Activated CD4-positive, alpha-beta T cell treated with anti-CD3 and anti-CD28 coated beads for 48 hours (primary cell): ENCODE measurements at regions not wholly inside any gene's neighbourhood (a gene's known extent, or its start where the extent isn't known, plus 50 kb on each side); places are given as distances from the start of the nearest gene placed in this dataset.
A peak's percentile ranks its signal among the peaks of the same experiment; 100 is the strongest.
"Not testable (repeated sequence)": the region's sequence is repeated elsewhere in the genome, so short reads cannot be mapped to it uniquely, and the experiment has no call there.

Experiments used
- DNase-seq: peaks from one replicate; pipeline ENCODE4 v3.0.0-alpha.2; 2020

DNA sequence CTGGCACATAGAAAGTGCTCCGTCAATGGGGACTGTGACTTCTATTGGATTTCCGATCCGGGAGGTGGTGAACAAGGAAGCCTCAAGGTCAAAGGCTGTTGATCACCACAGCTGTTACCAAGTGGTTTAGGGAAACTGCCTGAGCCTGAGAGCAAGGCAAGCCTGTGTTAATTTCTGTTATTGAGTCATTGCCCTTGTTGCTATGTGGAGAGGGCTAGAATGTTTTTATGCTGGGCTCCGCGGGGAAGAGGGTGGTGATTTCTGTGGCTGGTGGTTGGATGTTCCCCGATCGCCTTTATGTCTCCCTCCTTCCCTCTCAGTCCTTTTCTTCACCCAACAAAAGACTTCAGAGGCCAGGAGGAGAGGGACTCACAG, 108.5 kb upstream of the ALX4 start:
- DNase-seq = no peak

DNA sequence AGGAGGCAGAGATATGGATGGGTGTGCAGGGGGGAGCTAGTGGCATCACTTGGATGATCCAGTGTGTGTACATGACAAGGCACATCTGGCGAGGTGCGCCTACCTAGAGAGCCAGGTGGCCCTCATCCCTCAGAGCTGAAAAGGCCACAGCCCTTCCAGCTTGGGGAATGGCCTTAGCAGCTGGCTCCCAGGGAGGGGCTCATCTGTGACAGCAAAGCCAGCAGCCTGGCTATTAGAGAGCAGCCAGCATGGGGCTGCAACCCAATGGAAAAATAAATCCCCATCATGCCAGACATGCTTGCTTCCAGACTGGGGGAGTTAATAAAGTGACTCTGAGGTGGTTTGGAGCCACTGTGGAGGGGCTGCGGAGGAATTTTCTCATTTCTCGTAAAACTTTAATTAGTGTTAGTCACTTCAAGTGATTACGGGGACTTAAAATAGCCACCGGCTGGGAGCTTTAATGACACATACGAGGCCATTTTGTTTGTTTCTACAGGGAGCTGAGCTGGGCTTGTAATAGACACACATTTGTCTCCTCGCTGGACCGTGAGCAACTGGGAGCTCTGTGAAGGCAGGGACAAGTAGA, 111.2 kb upstream of the ALX4 start:
- no peak for DNase-seq

DNA sequence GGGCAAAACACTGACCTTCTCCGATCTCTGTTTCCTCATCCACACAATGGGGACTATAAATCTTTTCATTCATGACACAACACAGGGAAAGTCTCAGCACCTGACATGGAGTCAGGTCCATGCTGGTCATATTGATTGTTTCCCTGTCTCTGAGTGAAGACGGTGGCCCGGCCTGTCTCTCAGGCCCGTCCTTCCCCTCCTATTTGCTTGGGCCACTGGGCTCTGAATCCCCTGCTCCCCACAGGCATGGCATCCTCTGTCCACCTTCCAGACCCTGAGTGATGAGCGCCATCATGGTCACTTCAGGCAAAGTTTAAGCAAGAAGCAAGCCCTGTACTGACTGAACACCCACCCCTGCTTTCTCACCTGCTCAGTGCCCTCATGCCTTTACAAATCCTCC, 113.3 kb upstream of the ALX4 start:
- DNase-seq = no peak

DNA sequence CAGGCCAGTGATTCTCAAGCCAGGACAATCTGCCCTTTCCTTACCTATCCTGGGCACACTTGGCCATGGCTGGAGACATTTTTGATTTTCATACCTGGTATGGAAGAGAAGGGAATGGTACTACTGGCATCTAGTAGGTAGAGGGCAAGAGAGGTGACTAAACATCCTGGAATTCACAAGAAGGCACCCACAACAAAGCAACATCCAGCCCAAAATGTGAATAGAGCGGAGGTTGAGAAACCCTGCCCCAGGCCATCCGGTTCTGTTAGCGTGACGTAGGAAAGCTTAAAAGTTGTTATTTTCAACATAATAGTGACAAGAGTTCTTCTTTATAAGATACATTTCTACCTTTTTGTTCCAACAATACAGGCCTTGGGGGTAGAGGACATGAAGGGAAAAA, 114.9 kb upstream of the ALX4 start:
- no peak for DNase-seq

DNA sequence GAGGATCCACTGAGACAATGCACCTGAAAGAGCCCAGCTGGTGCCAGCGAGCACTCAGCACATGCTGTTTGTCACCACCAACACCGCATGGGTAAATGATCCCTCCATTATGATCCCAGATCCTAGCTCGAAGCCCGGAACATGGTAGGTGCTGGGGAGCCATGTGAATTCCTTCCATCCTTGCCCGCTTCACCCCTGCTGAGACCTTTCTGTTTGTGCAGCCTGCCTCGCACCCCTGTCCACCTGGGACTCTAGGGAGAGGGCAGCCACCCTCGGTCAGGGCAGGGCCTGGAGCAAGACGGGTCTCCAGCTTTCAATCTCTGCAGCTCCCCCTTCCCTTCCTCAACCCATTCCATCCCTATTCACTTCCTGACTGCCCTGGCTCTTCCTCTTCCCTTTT, 116.2 kb upstream of the ALX4 start:
- DNase-seq = no peak

DNA sequence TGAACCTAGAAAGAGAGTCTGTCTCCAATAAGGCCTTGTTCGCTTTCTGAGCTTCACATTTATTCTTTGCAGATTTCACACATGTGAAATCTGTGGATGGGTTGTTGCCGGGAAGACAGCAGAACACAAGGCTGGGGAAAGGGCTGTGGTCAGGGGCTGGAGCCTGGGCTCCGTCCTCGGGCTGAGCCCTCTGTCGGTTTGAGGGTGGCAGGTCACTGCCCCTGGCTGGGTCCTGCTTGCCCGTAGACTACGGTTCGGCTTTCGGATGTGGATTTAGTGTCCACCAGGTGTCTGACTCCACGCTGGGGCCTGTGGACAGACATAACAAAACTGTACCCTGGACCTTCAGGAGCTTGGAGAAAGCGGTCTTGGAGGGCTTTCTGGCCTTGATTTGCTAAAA, 117.0 kb upstream of the ALX4 start:
- DNase-seq = no peak

DNA sequence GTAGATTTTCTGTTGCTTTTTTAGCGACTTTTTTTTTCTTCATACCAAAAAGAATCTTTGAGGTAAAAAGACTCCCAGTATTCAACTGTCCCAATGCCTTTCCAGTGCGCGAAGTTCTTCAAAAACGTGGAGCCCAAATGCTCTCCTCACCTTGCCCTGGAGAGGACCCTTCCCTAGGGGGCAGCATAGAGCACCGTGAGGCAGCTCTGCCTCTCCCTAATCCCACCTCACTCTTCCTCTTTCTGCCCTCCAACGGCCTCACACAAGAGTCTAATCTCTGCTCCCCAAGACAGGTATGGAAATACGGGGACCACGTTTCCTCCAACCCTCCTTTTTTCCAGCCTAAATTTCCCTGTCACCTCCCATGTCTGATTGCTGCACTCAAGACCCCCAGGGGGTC, 117.5 kb upstream of the ALX4 start:
- DNase-seq = peak; percentile 40

DNA sequence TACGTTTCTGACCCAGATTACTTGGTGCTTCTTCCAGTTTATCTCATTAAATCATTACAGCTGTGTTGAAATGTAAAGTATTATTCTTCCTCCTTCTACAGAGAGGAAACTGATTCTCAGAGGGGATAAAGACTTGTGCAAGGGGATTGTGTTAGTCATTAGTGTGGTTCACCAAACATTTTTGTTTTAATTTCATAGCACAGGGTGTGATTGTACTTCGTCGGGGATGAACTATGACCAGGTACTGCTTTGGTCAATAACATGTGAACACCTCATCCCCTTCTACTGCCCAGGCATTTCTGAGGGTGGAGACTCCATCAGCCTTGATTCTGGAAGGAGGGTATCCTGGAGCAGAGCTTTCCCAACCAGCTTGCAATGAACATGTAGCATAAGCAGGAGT, 120.2 kb upstream of the ALX4 start:
- no peak for DNase-seq

DNA sequence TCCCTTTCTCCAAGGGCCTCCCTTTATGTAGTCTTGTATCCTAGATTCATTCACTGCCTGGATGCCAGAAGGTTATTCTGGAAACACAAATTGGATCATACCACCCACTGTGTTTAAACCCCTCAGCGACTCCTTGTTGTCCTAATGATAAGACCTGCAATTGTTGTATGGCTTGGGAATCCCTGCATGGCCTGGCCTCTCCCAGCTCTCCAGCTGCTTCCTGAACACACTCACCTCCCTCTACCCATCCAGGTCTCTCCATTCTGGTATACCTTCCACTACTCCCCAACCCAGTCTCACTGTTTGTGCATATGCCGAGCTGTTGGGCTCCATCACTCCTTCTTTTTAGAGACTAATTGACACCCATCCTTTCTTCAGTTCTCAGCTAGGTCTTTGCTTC, 124.3 kb upstream of the ALX4 start:
- DNase-seq = no peak

DNA sequence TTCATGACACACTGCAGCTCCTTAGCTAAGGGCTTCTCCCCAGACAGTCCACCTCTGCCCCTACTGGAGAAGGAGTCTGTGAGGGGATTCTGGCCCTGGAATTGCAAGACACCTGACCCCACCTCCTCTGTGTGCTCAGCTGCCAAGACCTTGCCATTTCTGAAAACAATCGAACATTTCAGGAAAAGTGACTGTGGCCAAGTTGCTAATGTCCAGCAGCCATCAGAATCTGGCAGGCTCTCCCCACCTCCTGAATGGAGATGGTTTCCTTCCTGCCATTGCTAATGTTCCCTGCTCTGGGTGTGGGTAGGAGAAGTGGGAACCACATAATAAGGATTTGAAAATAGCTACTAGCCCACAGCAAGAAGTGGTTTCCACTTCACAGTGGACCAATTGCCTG, 127.2 kb upstream of the ALX4 start:
- no peak for DNase-seq

DNA sequence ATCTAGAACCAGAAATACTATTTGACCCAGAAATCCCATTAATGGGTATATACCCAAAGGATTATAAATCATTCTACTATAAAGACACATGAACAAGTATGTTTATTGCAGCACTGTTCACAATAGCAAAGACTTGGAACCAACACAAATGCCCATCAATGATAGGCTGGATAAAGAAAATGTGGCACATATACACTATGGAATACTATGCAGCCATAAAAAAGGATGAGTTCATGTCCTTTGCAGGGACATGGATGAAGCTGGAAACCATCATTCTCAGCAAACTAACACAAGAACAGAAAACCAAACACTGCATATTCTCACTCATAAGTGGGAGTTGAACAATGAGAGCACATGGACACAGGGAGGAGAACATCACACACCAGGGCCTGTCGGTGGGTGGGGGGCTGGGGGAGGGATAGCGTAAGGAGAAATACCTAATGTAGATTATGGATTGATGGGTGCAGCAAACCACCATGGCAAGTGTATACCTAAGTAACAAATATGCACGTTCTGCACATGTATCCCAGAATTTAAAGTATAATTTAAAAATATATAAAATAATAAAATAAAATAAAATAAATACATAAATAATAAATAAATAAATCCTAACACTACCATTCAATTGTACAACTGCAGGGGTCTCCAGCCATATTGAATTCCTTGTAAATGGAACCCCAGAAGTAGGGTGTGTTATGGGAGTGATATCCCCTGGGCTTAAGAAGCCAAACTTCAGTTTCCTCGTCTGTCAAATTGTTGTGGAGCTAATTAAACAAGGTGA, 122.4 kb upstream of the CD82 start:
- not testable (repeated sequence) for DNase-seq

DNA sequence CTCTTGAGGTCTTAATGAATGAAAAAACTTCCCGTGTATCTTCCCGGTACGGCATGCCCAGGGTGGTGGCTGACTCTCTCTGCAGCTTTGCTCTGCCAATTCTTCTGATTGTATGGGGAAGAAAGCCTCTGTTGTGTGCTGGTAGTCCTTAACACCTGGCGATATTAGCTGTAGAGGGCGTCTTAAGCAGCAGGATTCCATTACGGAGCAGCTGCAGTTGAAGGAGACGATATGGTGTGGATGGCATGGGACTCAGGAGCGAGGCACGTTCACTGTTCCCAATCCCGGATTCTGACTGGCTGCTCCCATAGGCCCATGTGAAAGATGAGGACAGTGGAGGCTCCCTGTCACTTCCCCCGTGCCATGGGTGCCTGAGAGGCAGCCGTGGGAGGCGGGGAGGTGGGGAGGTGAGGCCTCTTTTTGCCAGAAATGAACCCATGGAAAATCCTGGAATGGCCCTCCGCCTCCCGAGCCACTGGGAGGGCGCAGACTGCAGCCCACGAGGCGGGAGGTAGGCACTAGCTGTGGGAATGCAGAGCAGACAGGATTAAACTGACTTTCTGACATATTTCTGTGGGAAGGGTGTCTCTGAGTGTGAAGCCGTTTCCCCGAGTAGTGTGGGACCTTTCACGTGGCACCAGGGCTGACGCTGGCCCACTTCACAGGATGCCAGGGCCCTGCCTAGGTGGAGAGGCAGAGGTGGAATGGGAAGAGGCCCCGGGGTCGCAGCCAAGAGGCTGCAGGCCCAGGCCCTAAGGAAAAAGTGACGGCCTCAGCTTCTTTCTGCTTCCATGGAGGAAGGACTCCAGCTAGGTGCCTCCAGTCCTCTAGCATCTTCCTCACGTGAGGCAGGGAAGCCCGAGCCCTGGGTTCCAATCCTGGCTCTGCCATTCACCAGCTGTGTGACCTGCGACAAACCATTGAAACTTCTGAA, 121.4 kb upstream of the CD82 start:
- DNase-seq = no peak

DNA sequence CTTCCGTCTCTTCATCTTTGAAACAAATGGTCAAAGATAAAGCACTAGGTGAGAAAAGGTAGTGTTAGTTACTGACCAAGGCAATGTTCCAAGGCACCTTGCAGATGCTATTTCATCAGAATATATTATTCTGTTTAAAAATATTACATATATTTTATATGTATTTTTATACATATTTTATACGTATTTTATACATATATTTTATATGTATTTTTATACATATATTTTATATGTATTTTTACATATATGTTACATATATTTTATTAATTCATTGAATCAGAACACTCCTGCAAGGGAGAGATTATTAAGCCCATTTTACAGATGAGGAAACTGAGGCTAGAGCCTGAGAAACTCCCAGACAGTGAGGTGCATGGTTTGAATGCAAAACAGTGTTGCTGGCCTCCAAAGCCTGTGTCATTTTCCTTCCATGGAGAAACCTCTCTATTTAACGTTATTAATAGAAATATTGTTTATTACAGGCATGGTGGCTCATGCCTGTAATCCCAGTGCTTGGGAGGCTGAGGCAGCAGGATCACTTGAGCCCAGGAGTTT, 120.6 kb upstream of the CD82 start:
- no peak for DNase-seq

DNA sequence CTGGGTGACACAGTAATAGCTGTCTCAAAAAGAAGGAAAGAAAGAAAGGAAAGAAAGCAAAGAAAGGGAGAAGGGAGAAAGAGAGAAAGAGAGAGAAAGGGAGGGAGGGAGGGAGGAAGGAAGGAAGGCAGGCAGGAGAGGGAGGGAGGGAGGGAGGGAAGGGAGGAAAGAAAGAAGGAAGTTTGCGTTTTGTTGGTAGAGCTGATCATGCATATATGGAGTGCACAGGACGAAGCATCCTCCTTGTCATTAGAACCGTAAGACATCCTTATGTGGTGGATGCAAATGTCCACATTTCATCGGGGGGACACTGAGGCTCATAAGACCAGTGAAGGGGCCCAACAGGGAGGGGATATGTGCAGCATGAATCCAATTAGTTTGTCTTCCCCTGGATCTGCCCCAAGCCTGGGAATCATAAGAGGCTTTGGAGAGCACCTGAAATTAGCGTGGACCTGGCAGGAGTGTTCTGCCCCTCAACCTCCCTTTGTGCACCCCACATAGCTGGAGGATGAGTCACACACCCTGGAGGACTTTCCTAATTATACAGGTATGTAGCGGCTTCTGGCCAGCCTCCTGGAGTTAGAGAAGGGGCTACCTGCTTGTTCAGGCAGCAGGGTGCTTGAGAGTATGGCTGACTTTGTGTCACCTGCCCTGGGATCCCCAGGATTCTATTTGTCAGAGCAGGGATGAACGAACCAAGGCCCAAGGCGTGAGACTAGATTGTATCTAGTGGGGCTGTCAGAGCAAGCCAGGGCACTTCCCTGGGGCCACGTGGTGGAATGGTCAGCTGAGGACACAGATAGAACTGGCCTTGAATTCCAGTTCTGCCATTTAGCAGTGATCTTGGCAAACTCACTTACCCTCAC, 119.7 kb upstream of the CD82 start:
- DNase-seq = no peak

DNA sequence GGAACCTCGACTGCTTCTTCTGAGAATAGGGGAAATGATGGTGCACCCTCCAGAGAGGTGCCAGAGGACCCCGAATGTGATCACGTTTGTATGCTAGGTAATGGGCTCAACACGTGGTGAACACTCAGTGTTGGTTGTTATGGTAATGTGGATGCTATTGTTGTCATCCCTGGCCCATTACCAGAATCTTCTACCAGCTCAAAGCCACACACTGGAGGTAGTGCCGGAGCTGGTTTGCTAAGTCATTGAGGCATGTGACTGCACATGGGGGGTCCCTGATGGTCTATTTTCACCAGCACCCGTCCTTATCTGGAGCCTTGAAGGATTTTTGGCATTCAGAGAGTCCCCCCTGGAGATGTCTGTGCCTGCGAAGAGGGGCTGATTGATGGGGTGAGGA, 119.1 kb upstream of the CD82 start:
- DNase-seq = no peak

DNA sequence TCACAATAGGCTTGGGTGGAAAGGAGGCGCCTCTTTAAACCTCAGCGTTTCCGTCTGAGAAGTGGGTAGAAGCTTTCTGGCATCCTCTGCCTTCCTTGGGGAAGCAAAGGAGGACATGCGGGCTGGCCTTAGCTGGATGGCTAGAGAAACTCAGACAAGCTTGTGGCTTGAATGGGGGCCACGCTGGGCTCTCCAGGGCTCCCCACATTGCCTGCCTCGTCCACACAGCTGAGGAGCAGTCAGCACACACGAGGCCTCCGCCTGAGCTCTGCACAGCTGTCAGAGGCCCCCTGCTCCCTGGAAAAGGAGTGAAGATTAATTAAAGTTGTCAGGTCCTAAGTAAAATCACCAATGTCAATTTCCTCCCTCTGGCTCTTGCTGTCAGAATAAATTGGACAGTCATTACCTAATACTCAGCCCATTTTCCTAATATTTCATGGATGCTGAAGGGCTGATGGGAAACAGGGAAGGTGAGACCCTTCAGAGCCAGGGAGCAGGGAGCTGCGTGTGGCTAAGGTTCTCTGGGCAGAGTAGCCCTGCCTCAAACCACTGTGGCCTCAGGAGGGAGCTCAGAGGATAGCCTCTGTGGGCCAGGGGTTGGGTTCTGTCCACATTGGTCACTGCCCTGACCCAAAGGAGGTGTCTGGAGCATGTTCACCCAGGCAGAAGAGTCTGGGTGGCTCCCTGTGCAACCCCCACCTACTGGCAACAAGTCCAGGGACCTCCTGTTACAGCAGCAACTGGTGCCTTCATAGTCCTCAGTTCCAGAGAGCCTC, 118.3 kb upstream of the CD82 start:
- DNase-seq = no peak

DNA sequence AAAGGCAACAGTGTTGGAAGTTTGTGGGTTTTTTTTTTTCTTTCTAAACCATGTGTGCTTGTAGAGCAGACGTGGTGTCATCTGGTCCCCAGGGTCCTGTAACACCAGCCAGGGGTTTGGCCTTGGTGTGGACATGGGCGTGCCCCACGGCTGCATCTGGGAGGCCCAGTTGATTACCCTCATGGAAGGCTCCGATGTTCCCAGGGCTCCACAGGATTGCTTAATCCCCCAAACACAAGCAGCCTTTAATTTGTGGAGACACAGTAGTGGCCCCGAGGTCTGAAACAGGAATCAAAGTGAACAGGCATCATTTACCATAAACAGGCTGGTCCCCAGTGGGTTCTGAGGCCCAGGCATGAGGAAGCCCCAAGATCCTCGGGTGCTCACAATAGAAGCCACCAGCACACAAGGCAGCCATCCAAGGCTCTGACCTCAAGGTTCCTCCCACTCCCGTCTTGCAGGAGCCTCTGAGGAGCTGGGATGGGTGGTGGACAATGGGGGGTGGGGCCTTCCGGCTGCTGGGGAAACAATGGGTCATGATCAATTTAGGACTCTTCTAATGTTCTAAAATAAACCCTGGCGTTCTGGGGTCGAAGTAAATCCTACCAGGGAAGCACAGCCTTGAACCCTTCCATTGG, 115.0 kb upstream of the CD82 start:
- no peak for DNase-seq

DNA sequence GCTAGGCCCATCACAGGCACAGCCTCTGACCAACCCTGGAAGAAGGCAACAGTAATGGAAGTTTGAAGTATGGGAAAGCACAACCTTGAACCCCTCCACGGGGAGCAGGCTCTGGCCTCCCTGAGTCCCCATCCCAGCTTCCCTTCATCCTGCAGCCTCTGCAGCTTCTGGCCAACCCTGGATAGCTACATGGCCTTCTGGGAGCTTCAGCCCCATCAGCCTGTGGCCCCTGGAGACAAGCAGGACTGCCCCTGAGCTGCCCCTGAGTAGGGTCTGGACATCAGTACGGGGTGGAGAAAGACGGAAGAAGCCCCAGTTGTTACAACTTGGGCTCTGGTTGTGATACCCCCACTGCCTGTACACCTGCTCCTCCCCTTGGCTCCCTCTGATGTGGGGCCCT, 113.8 kb upstream of the CD82 start:
- DNase-seq = no peak

DNA sequence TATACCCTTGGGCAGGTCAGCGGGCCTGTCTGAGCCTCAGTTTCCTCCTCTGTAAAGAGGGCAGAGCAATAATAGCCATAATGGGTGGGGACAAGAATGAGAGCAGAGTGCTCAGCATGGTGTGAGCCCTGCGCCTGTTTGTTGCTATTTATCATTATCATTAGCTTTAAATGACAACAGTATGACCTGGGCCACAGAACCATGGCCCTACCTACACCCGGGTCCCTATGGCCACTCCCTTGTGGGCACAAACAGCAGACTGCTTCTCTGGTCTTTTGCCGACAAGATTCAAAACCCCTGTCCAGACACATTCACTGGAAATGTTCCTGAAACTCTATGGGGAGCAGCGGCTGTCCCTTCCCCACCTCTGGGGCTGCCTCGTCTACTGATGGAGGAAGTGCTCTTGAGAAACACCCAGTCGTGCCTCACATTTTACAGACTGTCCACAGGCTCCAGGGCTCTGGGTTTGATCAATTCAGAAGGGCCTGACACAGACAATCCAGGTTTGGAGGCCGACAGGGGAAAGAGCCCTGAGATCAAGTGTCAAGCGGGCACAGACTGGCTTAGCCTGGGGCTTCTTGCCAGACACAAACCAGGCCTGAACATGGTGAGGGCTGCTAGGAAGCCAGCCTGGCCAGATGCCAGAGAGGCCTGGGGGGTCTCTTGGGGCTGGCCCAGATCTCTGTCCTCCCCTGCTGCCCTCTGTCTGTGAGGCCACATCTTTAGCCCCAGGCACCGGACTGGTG, 112.5 kb upstream of the CD82 start:
- DNase-seq = no peak

DNA sequence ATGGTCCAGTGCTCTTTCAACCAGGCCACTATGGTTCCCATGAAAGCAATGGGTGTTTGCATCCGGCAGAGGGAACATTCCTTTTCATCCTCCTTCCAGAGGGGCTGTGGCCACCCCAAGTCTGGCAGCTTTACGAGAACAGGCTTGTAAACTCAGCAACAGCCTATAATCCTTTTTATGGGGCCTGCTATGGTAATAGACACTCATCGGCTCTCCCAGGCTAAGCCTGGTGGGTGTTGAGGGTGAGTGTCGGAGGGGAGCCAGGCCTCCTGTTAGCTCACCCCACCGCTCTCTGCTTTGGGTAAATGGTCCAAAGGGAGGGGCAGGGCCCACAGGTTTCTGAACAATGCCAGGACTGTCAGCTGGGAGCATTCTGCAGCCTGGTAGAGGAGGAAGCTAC, 111.6 kb upstream of the CD82 start:
- no peak for DNase-seq

DNA sequence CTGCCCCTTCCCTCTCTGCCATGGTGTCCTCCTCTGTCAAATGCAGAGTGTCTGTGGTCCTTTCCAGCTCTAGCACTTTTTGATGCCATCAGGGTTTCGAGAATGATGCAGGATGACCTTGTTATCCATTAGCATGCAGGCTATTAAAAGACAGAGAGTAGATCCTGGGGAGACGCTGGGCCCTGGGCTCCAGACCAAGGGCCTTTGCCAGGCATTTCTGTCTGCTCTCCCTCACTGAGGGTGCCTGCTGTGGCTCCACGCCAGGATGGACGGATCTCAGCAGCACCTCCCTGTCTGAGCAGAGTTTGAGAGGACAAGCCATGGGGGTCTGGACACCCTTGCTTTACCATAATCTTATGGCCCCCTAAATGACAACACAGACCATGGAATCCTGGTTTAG, 110.8 kb upstream of the CD82 start:
- no peak for DNase-seq
